HepG2 (cell line): ENCODE measurements at regions not wholly inside any gene's neighbourhood (a gene's known extent, or its start where the extent isn't known, plus 50 kb on each side); places are given as distances from the start of the nearest gene placed in this dataset.

ENCODE experiments used
- KLF15 ChIP-seq: sonication (generic); formaldehyde crosslinking; IDR thresholded peaks from 2 replicates; pipeline ENCODE4 v1.8.1; 2023; ENCODE audit warnings: borderline replicate concordance, mild to moderate bottlenecking, inconsistent platforms, missing genetic modification reagents, mixed read lengths
- MEF2D ChIP-seq: sonication (generic); formaldehyde crosslinking; IDR thresholded peaks from 2 replicates; pipeline ENCODE4 v1.5.1; 2020; ENCODE audit warnings: mild to moderate bottlenecking, missing genetic modification reagents
- MYC ChIP-seq: sonication (generic); formaldehyde crosslinking; IDR thresholded peaks from 2 replicates; pipeline ENCODE4 v1.9.0; 2021; ENCODE audit warnings: missing genetic modification reagents, borderline replicate concordance
- POLR2A ChIP-seq, 2 experiments: IDR thresholded peaks; 2 replicates each; pipeline ENCODE4 v1.6.1; 2011; ENCODE audit warnings: low read depth in 2 of 2, low read length in 2 of 2, mild to moderate bottlenecking in 1 of 2, moderate library complexity in 1 of 2; ENCODE audit not compliant: insufficient read depth in 1 of 2
- POLR2AphosphoS5 ChIP-seq: IDR thresholded peaks from 2 replicates; pipeline ENCODE4 v1.6.1; 2012; ENCODE audit warnings: low read depth, low read length
- SMARCC2 ChIP-seq: fragments of 450-650 bp; IDR thresholded peaks from 2 replicates; pipeline ENCODE4 v1.6.1; 2017; ENCODE audit warnings: antibody characterized with exemption, mild to moderate bottlenecking
- ZC3H13 ChIP-seq: sonication (generic); formaldehyde crosslinking; IDR thresholded peaks from 2 replicates; pipeline ENCODE4 v1.8.1; 2023; ENCODE audit warnings: mild to moderate bottlenecking, missing genetic modification reagents, moderate library complexity
- ZNF24 ChIP-seq: fragments of 450-650 bp; IDR thresholded peaks from 2 replicates; pipeline ENCODE4 v1.6.1; 2017; ENCODE audit warnings: antibody characterized with exemption, mild to moderate bottlenecking
- ZNF383 ChIP-seq: sonication (generic); formaldehyde crosslinking; IDR thresholded peaks from 2 replicates; pipeline ENCODE4 v1.4.0; 2020; ENCODE audit warnings: missing genetic modification reagents, mild to moderate bottlenecking, borderline replicate concordance
- ZNF570 ChIP-seq: sonication (generic); formaldehyde crosslinking; IDR thresholded peaks from 2 replicates; pipeline ENCODE4 v1.4.0; 2020; ENCODE audit warnings: mild to moderate bottlenecking, missing genetic modification reagents, borderline replicate concordance
- TF ChIP-seq, protein P1 (sequence below): sonication (generic); formaldehyde crosslinking; IDR thresholded peaks from 2 replicates; pipeline ENCODE4; 2020; ENCODE audit warnings: missing genetic modification reagents, mild to moderate bottlenecking, borderline replicate concordance
- TF ChIP-seq, protein P2 (sequence below): sonication (generic); formaldehyde crosslinking; IDR thresholded peaks from 2 replicates; pipeline ENCODE4 v1.5.0; 2020; ENCODE audit warnings: mild to moderate bottlenecking, missing genetic modification reagents
- TF ChIP-seq, protein P3 (sequence below): IDR thresholded peaks from 2 replicates; pipeline ENCODE4 v1.6.1; 2012; ENCODE audit warnings: inconsistent platforms

DNA sequence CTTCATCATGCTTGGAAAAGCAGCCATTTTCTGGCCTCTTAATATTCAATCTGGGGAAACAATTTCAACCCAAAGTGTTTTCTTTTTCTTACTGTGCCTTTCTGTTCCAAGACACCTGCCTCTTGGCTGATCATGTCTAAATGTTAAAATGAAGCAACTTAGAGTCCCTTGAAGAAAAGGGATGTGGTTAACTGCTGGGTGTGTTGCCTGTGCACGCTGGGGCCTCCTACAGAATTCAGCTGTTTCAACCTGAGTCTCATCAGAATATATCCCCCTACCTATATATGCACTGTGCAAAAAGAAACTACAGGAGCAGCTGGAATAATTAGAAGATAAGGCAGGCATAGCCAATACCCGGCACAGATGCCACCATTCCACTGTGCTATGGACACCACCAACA lies 222.0 kb downstream of the OMA1 start:
- TF ChIP-seq SMARCC2 (no peak), POLR2A (IDR thresholded peaks at IDR 0.05; ENCODE audit: insufficient read depth in 1 of 2, low read depth in 2 of 2, low read length in 2 of 2) (no peak), KLF15 (CRISPR knock-in tag) (no peak), MEF2D (no peak), POLR2AphosphoS5 (no peak), ZNF24 (no peak), MYC (CRISPR knock-in tag) (no peak), ZC3H13 (CRISPR knock-in tag) (no peak), ZNF570 (CRISPR knock-in tag) (no peak), ZNF383 (CRISPR knock-in tag) (no peak)
- TF ChIP-seq, protein P1, sequence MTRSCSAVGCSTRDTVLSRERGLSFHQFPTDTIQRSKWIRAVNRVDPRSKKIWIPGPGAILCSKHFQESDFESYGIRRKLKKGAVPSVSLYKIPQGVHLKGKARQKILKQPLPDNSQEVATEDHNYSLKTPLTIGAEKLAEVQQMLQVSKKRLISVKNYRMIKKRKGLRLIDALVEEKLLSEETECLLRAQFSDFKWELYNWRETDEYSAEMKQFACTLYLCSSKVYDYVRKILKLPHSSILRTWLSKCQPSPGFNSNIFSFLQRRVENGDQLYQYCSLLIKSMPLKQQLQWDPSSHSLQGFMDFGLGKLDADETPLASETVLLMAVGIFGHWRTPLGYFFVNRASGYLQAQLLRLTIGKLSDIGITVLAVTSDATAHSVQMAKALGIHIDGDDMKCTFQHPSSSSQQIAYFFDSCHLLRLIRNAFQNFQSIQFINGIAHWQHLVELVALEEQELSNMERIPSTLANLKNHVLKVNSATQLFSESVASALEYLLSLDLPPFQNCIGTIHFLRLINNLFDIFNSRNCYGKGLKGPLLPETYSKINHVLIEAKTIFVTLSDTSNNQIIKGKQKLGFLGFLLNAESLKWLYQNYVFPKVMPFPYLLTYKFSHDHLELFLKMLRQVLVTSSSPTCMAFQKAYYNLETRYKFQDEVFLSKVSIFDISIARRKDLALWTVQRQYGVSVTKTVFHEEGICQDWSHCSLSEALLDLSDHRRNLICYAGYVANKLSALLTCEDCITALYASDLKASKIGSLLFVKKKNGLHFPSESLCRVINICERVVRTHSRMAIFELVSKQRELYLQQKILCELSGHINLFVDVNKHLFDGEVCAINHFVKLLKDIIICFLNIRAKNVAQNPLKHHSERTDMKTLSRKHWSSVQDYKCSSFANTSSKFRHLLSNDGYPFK: no peak
- TF ChIP-seq, protein P2, sequence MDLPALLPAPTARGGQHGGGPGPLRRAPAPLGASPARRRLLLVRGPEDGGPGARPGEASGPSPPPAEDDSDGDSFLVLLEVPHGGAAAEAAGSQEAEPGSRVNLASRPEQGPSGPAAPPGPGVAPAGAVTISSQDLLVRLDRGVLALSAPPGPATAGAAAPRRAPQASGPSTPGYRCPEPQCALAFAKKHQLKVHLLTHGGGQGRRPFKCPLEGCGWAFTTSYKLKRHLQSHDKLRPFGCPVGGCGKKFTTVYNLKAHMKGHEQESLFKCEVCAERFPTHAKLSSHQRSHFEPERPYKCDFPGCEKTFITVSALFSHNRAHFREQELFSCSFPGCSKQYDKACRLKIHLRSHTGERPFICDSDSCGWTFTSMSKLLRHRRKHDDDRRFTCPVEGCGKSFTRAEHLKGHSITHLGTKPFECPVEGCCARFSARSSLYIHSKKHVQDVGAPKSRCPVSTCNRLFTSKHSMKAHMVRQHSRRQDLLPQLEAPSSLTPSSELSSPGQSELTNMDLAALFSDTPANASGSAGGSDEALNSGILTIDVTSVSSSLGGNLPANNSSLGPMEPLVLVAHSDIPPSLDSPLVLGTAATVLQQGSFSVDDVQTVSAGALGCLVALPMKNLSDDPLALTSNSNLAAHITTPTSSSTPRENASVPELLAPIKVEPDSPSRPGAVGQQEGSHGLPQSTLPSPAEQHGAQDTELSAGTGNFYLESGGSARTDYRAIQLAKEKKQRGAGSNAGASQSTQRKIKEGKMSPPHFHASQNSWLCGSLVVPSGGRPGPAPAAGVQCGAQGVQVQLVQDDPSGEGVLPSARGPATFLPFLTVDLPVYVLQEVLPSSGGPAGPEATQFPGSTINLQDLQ (CRISPR knock-in tag): no peak
- TF ChIP-seq, protein P3, sequence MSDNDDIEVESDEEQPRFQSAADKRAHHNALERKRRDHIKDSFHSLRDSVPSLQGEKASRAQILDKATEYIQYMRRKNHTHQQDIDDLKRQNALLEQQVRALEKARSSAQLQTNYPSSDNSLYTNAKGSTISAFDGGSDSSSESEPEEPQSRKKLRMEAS: no peak
